B cell (primary cell): ENCODE measurements at regions not wholly inside any gene's neighbourhood (a gene's known extent, or its start where the extent isn't known, plus 50 kb on each side); places are given as distances from the start of the nearest gene placed in this dataset.
"Not testable (repeated sequence)": the region's sequence is repeated elsewhere in the genome, so short reads cannot be mapped to it uniquely, and the experiment has no call there.

Experiments
- ATAC-seq: fragments of 200-7000 bp; cut with Tn5 transposase; one replicate; pipeline ENCODE4 v1.10.0; 2021; ENCODE audit warnings: low read depth, mild to moderate bottlenecking, moderate number of reproducible peaks, moderate library complexity
- CTCF ChIA-PET: fragments of 350-600 bp; sonication (Branson Sonifier 250); formaldehyde crosslinking; loops from one replicate; lab custom pipeline; 2021; ENCODE audit warnings: antibody characterized with exemption, inconsistent platforms; lab: Charles Lee
- POLR2A ChIA-PET: fragments of 350-600 bp; sonication (Branson Sonifier 250); formaldehyde crosslinking; loops from one replicate; lab custom pipeline; 2021; ENCODE audit warnings: antibody characterized with exemption; lab: Charles Lee
- DNase-seq: peaks from one replicate; pipeline ENCODE4 v3.0.0; 2013
- H2AFZ ChIP-seq: 2 replicates; pipeline ENCODE4 v1.6.1; 2012; ENCODE audit warnings: mild to moderate bottlenecking, low read depth, low read length; ENCODE audit not compliant: insufficient read depth, poor library complexity, severe bottlenecking
- H3K27ac ChIP-seq, 2 donors: 1 replicate in 1 of 2; 2 replicates in 1 of 2; pipeline ENCODE4 v1.5.1; 2012 to 2013; ENCODE audit warnings: low read length in 2 of 2, mild to moderate bottlenecking in 2 of 2, moderate library complexity in 1 of 2
- H3K27me3 ChIP-seq, 4 experiments: fragments of 200-600 bp in 1 of 4; sonication (generic) in 1 of 4; replicated peaks in 1 of 4; 1 replicate in 2 of 4; 2 replicates in 2 of 4; pipeline versions ENCODE4 v1.6.1 to v1.7.0; 2013 to 2016; ENCODE audit warnings: low read length in 3 of 4, mild to moderate bottlenecking in 2 of 4, mixed read lengths in 1 of 4, moderate library complexity in 1 of 4; ENCODE audit not compliant: insufficient read depth in 4 of 4, control insufficient read depth in 3 of 4; ENCODE audit errors: control extremely low read depth in 1 of 4
- H3K36me3 ChIP-seq, 2 experiments: replicated peaks in 1 of 2; 1 replicate in 1 of 2; 2 replicates in 1 of 2; pipeline versions ENCODE4 v1.6.1 to v1.7.1; 2013; ENCODE audit warnings: low read length in 1 of 2; ENCODE audit not compliant: insufficient read depth in 2 of 2, control insufficient read depth in 1 of 2; ENCODE audit errors: control extremely low read depth in 1 of 2, extremely low read depth in 1 of 2
- H3K4me1 ChIP-seq, 2 donors: fragments of 200-600 bp in 1 of 2; sonication (generic) in 1 of 2; 1 replicate in 1 of 2; 2 replicates in 1 of 2; pipeline versions ENCODE4 v1.5.1 to v1.6.1; 2013 to 2017; ENCODE audit warnings: low read length in 2 of 2; ENCODE audit not compliant: control insufficient read depth in 2 of 2, insufficient read depth in 2 of 2
- H3K4me2 ChIP-seq: replicated peaks from 2 replicates; pipeline ENCODE3; 2012; ENCODE audit warnings: mild to moderate bottlenecking, low read depth, low read length; ENCODE audit not compliant: poor library complexity, severe bottlenecking
- H3K4me3 ChIP-seq, 5 experiments: fragments of 200-600 bp in 1 of 5; sonication (generic) in 1 of 5; 1 replicate in 3 of 5; 2 replicates in 2 of 5; pipeline versions ENCODE4 v1.5.1 to v1.7.0; 2011 to 2016; ENCODE audit warnings: low read length in 4 of 5, mild to moderate bottlenecking in 4 of 5, low read depth in 2 of 5, control low read depth in 1 of 5, moderate library complexity in 1 of 5; ENCODE audit not compliant: insufficient read depth in 1 of 5; ENCODE audit errors: control extremely low read depth in 1 of 5, extremely low read depth in 1 of 5
- H3K79me2 ChIP-seq: fragments of 200-600 bp; sonication (generic); one replicate; pipeline ENCODE4 v1.6.0; 2016; ENCODE audit warnings: low read length; ENCODE audit not compliant: control insufficient read depth, insufficient read depth
- H3K9ac ChIP-seq: fragments of 200-600 bp; sonication (generic); 2 replicates; pipeline ENCODE4 v1.6.1; 2017; ENCODE audit warnings: mild to moderate bottlenecking, low read length, moderate library complexity
- H3K9me3 ChIP-seq, 3 donors: one replicate each; pipeline versions ENCODE4 v1.6.1 to v1.7.1; 2013; ENCODE audit warnings: low read length in 2 of 3; ENCODE audit not compliant: control insufficient read depth in 2 of 3, insufficient read depth in 1 of 3; ENCODE audit errors: control extremely low read depth in 1 of 3
- H4K20me1 ChIP-seq: 2 replicates; pipeline ENCODE4 v1.6.0; 2012; ENCODE audit warnings: mild to moderate bottlenecking, low read length; ENCODE audit not compliant: insufficient read depth, control insufficient read depth, poor library complexity, severe bottlenecking
- H3K27ac Mint-ChIP-seq: one replicate; pipeline ENCODE4 v1.8.0; 2021; ENCODE audit warnings: mixed read lengths
- H3K27me3 Mint-ChIP-seq: one replicate; pipeline ENCODE4 v1.8.0; 2021; ENCODE audit warnings: mixed read lengths
- H3K4me1 Mint-ChIP-seq: one replicate; pipeline ENCODE4 v1.8.0; 2021; ENCODE audit warnings: mixed read lengths
- H3K4me3 Mint-ChIP-seq: one replicate; pipeline ENCODE4 v1.8.0; 2021; ENCODE audit warnings: mixed read lengths
- H3K9me3 Mint-ChIP-seq: one replicate; pipeline ENCODE4 v1.8.0; 2022; ENCODE audit warnings: mixed read lengths; ENCODE audit not compliant: insufficient read depth
- WGBS: methylation state at CpG from one replicate; pipeline ENCODE4 v1.1.5; 2013; ENCODE audit warnings: missing lambda C conversion rate; ENCODE audit not compliant: insufficient coverage; 5-methylcytosine and 5-hydroxymethylcytosine counted together
- intact Hi-C: fragments of 100-400 bp; cut with micrococcal nuclease; formaldehyde crosslinking; loops from one replicate; pipeline ENCODE4 v1.10.0; 2022

DNA sequence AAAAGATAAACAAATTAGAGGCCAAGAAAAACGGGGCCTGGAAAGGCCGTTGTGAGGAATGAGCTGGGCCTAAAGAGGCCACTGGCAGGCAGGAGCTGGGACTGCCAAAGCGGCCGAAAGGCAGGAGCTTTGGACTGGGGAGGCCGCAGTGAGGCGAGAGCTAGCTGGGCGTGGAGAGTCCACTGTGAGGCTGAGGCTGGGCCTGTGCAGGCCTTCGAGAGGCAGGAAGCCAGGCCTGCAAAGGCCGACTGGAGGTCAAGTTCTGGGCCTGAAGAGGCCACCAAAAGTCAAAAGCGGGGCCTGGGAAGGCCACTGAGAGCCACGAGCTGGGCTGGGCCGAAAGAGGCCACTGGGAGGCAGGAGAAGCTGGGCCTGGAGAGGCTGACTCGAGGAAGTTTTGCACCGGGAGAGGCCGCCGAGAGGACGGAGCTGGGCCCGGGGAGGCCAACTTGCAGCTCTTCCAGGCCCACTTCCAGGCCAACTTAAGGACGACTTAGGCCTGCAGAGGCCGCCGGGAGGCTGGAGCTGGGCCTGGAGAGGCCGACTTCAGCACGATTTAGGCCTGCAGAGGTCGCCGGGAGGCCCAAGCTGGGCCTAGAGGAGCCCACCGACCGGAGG is 121.8 kb downstream of the SEPTIN14 start:
- WGBS: 95% methylated on average over 26 of the region's 27 CpGs
- H3K9me3 ChIP-seq, H3K79me2 ChIP-seq, H3K4me1 Mint-ChIP-seq, H4K20me1 ChIP-seq, POLR2A ChIA-PET, H3K27me3 ChIP-seq, ATAC-seq, H3K4me3 ChIP-seq, H3K27ac Mint-ChIP-seq, H3K27me3 Mint-ChIP-seq, H3K27ac ChIP-seq, H3K4me2 ChIP-seq, H3K9me3 Mint-ChIP-seq, H3K4me3 Mint-ChIP-seq, H3K4me1 ChIP-seq, H3K9ac ChIP-seq, DNase-seq, CTCF ChIA-PET, intact Hi-C loops, H3K36me3 ChIP-seq, H2AFZ ChIP-seq: not testable (repeated sequence)

GRCh38 chr7:55740053-55740452 is 122.5 kb downstream of the SEPTIN14 start:
- H3K4me1 Mint-ChIP-seq, H3K79me2 ChIP-seq, CTCF ChIA-PET, DNase-seq, H3K4me2 ChIP-seq, H3K9me3 ChIP-seq, H3K9me3 Mint-ChIP-seq, H3K36me3 ChIP-seq, H3K9ac ChIP-seq, H3K27ac Mint-ChIP-seq, H3K4me3 Mint-ChIP-seq, ATAC-seq, H3K27me3 ChIP-seq, H2AFZ ChIP-seq, POLR2A ChIA-PET, H3K27ac ChIP-seq, H3K4me1 ChIP-seq, H3K27me3 Mint-ChIP-seq, H4K20me1 ChIP-seq, H3K4me3 ChIP-seq, intact Hi-C loops: not testable (repeated sequence)
- WGBS: no CpG with 5 or more reads among the region's 8 CpGs

- H3K9me3 Mint-ChIP-seq, POLR2A ChIA-PET, H3K27me3 ChIP-seq, intact Hi-C loops, DNase-seq, H3K4me1 ChIP-seq, H3K4me2 ChIP-seq, H3K4me3 ChIP-seq, H4K20me1 ChIP-seq, H3K27me3 Mint-ChIP-seq, H2AFZ ChIP-seq, H3K9ac ChIP-seq, H3K36me3 ChIP-seq, H3K4me1 Mint-ChIP-seq, H3K27ac Mint-ChIP-seq, CTCF ChIA-PET, H3K27ac ChIP-seq, H3K4me3 Mint-ChIP-seq, ATAC-seq, H3K9me3 ChIP-seq, H3K79me2 ChIP-seq: not testable (repeated sequence)
- no CpG with 5 or more reads among the region's 11 CpGs for WGBS
These were observed 125.8 kb downstream of the SEPTIN14 start for GRCh38 chr7:55736641-55737221.
